ENCODE measurements at regions not wholly inside any gene's neighbourhood (a gene's known extent, or its start where the extent isn't known, plus 50 kb on each side); places are given as distances from the start of the nearest gene placed in this dataset.

DNA sequence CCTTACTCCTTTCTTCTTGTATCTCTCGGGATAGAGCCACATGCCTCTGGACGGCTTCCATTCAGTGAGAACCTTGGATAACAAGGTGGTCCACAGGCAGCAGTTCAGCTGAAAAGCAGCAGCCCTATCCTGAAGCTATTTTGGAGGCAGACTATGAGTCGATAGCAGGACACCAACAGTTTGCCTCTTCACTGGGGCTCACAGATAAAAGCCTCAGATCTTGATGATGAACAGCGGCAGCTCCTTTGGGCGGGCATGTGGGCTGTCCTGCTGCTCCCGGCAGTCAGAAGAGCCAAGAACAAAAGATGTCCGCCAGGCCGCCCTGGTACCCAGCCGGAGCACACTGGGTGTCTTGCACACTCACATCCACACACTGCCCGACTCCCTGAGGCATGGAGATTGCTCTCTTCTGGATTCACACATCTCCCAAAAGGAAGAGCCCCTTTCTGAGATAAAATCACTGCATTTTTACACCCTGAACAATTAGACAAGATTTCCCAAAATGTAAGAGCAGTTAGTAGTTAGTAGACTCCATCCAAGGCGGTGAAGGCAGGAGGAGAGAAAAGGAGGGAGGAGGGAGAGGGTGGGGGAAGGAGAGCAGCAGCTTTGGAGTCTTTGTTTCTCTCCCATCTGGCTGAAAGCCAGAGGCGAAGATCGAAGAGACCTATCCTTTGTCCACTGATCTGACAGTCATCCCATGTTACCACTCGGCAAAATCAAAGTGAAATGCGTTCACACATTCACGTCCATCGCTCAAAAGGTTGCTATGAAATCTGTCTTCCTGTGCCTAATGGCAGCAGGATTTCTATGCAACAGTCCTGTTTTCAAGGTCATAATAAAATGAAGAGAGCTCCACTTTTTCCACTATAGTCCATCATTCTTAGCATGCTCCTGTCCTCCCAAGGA lies 90.1 kb upstream of the KLF7 start:
- TF ChIP-seq, protein P1, sequence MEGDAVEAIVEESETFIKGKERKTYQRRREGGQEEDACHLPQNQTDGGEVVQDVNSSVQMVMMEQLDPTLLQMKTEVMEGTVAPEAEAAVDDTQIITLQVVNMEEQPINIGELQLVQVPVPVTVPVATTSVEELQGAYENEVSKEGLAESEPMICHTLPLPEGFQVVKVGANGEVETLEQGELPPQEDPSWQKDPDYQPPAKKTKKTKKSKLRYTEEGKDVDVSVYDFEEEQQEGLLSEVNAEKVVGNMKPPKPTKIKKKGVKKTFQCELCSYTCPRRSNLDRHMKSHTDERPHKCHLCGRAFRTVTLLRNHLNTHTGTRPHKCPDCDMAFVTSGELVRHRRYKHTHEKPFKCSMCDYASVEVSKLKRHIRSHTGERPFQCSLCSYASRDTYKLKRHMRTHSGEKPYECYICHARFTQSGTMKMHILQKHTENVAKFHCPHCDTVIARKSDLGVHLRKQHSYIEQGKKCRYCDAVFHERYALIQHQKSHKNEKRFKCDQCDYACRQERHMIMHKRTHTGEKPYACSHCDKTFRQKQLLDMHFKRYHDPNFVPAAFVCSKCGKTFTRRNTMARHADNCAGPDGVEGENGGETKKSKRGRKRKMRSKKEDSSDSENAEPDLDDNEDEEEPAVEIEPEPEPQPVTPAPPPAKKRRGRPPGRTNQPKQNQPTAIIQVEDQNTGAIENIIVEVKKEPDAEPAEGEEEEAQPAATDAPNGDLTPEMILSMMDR (IDR thresholded peaks at IDR 0.05): no peak
- no peak for TF ChIP-seq EZH2 (IDR thresholded peaks at IDR 0.05; ENCODE audit: borderline replicate concordance, insufficient read depth, low read depth, low read length, poor library complexity, severe bottlenecking)

Data from B cell (primary cell).